WTC11 (cell line): ENCODE measurements at regions not wholly inside any gene's neighbourhood (a gene's known extent, or its start where the extent isn't known, plus 50 kb on each side); places are given as distances from the start of the nearest gene placed in this dataset.

Experiments
- ATAC-seq: fragments of 200-7000 bp; cut with Tn5 transposase; 2 replicates; pipeline ENCODE4 v1.10.0; 2021; ENCODE audit warnings: mild to moderate bottlenecking, moderate library complexity
- CTCF ChIA-PET: fragments of 300-600 bp; sonication (Branson Sonifier 250); formaldehyde crosslinking; loops from one replicate; lab custom pipeline; 2021; ENCODE audit warnings: antibody characterized with exemption; lab: Charles Lee
- POLR2A ChIA-PET: fragments of 350-600 bp; sonication (Branson Sonifier 250); formaldehyde crosslinking; loops from one replicate; lab custom pipeline; 2021; ENCODE audit warnings: antibody characterized with exemption; lab: Charles Lee
- DNase-seq: peaks from one replicate; pipeline ENCODE4 v3.0.0; 2021; ENCODE audit warnings: low spot score
- H3K27ac Mint-ChIP-seq: 2 replicates; pipeline ENCODE4 v1.8.0; 2021; ENCODE audit warnings: mixed read lengths
- H3K27me3 Mint-ChIP-seq: 2 replicates; pipeline ENCODE4 v1.8.0; 2021; ENCODE audit warnings: low read depth, mild to moderate bottlenecking, moderate library complexity, mixed read lengths
- H3K36me3 Mint-ChIP-seq: 2 replicates; pipeline ENCODE4 v1.8.0; 2021; ENCODE audit warnings: mixed read lengths
- H3K4me1 Mint-ChIP-seq: 2 replicates; pipeline ENCODE4 v1.8.0; 2022; ENCODE audit warnings: mixed read lengths
- H3K4me3 Mint-ChIP-seq: 2 replicates; pipeline ENCODE4 v1.8.0; 2021; ENCODE audit warnings: mild to moderate bottlenecking, moderate library complexity, mixed read lengths
- H3K9me3 Mint-ChIP-seq: 2 replicates; pipeline ENCODE4 v1.8.0; 2021; ENCODE audit warnings: mixed read lengths
- CREB1 ChIP-seq: sonication (generic); formaldehyde crosslinking; IDR thresholded peaks from 2 replicates; pipeline ENCODE4 v1.8.0; 2023; ENCODE audit warnings: mild to moderate bottlenecking, missing genetic modification reagents
- ETV6 ChIP-seq: sonication (generic); formaldehyde crosslinking; IDR thresholded peaks from 2 replicates; pipeline ENCODE4 v1.8.1; 2022; ENCODE audit warnings: mild to moderate bottlenecking, missing genetic modification reagents
- GRHL2 ChIP-seq: fragments of 250-450 bp; sonication (Bioruptor Pico); IDR thresholded peaks from 2 replicates; pipeline ENCODE4 v1.8.0; 2022; ENCODE audit warnings: mild to moderate bottlenecking, moderate library complexity; ENCODE audit not compliant: insufficient replicate concordance, severe bottlenecking
- GTF2I ChIP-seq: fragments of 250-450 bp; sonication (Bioruptor Pico); conservative IDR thresholded peaks from 2 replicates; pipeline ENCODE4 v1.4.0; 2021; ENCODE audit warnings: mild to moderate bottlenecking
- HMGA2 ChIP-seq: fragments of 250-450 bp; sonication (Bioruptor Pico); IDR thresholded peaks from 2 replicates; pipeline ENCODE4 v1.4.0; 2021; ENCODE audit warnings: mild to moderate bottlenecking, moderate library complexity
- NR1H2 ChIP-seq: sonication (generic); formaldehyde crosslinking; IDR thresholded peaks from 2 replicates; pipeline ENCODE4 v1.9.0; 2021; ENCODE audit warnings: mild to moderate bottlenecking, moderate library complexity, missing genetic modification reagents
- RELA ChIP-seq: sonication (generic); formaldehyde crosslinking; IDR thresholded peaks from 2 replicates; pipeline ENCODE4 v1.8.1; 2022; ENCODE audit warnings: missing genetic modification reagents, mild to moderate bottlenecking, borderline replicate concordance
- SMAD3 ChIP-seq: sonication (generic); formaldehyde crosslinking; IDR thresholded peaks from 2 replicates; pipeline ENCODE4 v1.8.0; 2022; ENCODE audit warnings: missing genetic modification reagents, mild to moderate bottlenecking, borderline replicate concordance
- SOX15 ChIP-seq: fragments of 250-450 bp; sonication (Bioruptor Pico); IDR thresholded peaks from 2 replicates; pipeline ENCODE4 v1.9.0; 2021; ENCODE audit warnings: mild to moderate bottlenecking
- TEAD1 ChIP-seq: sonication (generic); formaldehyde crosslinking; IDR thresholded peaks from 2 replicates; pipeline ENCODE4 v1.8.0; 2022; ENCODE audit warnings: mild to moderate bottlenecking, missing genetic modification reagents
- TEAD4 ChIP-seq: sonication (generic); formaldehyde crosslinking; IDR thresholded peaks from 2 replicates; pipeline ENCODE4 v1.8.0; 2022; ENCODE audit warnings: mild to moderate bottlenecking, missing genetic modification reagents
- ZNF317 ChIP-seq: sonication (generic); formaldehyde crosslinking; IDR thresholded peaks from 2 replicates; pipeline ENCODE4 v1.8.1; 2023; ENCODE audit warnings: low read depth, mild to moderate bottlenecking, moderate library complexity, missing genetic modification reagents, borderline replicate concordance
- TF ChIP-seq, protein P1 (sequence below): sonication (generic); formaldehyde crosslinking; IDR thresholded peaks from 2 replicates; pipeline ENCODE4 v1.8.1; 2022; ENCODE audit warnings: mild to moderate bottlenecking, missing genetic modification reagents, moderate library complexity, borderline replicate concordance
- TF ChIP-seq, protein P2 (sequence below): sonication (generic); formaldehyde crosslinking; IDR thresholded peaks from 2 replicates; pipeline ENCODE4 v1.8.0; 2022; ENCODE audit warnings: mild to moderate bottlenecking, missing genetic modification reagents
- TF ChIP-seq, protein P3 (sequence below): fragments of 250-450 bp; sonication (Bioruptor Pico); IDR thresholded peaks from 2 replicates; pipeline ENCODE4 v2.1.2; 2022; ENCODE audit warnings: mild to moderate bottlenecking, moderate library complexity
- TF ChIP-seq, protein P4 (sequence below): sonication (generic); formaldehyde crosslinking; IDR thresholded peaks from 2 replicates; pipeline ENCODE4 v1.8.1; 2023; ENCODE audit warnings: mild to moderate bottlenecking, missing genetic modification reagents, moderate library complexity
- TF ChIP-seq, protein P5 (sequence below): fragments of 250-450 bp; sonication (Bioruptor Pico); IDR thresholded peaks from 2 replicates; pipeline ENCODE4 v1.9.0; 2021; ENCODE audit warnings: moderate library complexity, mild to moderate bottlenecking, inconsistent platforms, borderline replicate concordance

DNA sequence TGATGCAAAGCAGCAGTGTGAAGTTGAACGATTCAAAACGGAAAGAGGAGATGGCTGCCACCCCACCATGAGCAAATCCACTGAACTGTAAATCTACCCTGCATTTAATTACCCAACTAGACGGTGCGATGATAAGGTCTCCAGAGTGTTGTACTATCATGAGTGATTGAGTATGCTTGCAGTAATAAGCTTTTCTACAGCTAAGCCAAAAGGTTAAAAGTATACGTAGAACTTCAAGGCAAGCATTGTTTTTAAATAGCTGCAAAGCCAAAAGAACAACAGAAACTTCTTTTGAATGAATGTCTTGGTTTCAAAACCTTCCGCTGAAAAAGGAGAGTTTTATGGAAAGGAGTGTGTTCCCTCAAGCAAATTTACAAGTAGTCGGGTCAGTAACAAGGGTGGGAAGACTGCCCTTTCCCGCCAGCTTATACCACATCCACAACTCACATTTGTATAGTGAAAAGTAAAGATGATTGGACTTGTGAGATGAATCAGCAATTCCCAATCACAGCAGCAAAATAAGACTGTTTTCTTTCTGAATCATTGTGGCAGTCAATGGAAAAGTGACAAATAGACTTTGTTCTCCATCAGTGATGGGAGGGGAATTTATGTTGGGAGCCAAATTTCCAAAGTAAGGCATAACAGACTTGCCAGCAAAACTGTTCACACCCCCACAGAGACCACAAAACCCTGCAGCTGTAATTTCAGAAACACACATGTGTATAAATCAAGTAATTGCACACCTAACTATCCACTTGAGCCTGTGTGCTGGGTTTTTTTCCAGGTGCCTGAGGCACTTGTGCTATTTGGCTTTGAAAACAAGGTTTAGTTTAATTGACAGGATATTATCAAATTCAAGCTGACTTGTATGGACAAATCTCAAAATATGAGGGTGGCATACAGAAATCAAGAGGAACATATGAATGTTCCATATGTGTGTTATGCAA, 407.7 kb upstream of the GRAMD2B start (continued):
- no peak for TF ChIP-seq ZNF317 (CRISPR knock-in tag)
- TF ChIP-seq NR1H2 (CRISPR knock-in tag), result no peak
- TF ChIP-seq HMGA2 (CRISPR knock-in tag), result no peak

DNA sequence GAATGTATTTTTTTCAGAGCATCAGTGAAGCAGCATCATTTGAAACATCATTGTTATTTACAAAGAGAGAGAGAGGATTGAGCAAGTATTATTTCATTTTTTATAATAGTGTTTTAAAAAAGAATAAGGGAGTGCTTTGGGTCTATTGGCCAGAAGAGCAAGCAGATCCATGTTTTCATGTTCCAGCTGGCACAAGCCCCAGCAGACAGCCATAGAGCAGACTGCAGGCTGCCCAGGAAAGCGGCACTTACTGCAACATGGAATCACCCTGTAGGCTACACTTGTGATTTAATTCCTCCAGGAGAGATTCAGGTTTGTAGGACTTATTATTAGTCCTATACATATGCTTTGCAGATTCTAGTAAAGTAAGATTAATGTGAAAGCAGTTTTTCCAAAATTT, 407.0 kb upstream of the GRAMD2B start:
- peak; percentile 46; the same call in 1 of the 2 replicates for ATAC-seq
- TF ChIP-seq SOX15 (CRISPR knock-in tag) (no peak), ETV6 (CRISPR knock-in tag) (no peak), GRHL2 (CRISPR knock-in tag) (no peak), TEAD1 (CRISPR knock-in tag) (no peak), SMAD3 (CRISPR knock-in tag) (no peak), GTF2I (CRISPR knock-in tag) (no peak), RELA (CRISPR knock-in tag) (no peak), CREB1 (CRISPR knock-in tag) (no peak), TEAD4 (CRISPR knock-in tag) (no peak)
- TF ChIP-seq, protein P1, sequence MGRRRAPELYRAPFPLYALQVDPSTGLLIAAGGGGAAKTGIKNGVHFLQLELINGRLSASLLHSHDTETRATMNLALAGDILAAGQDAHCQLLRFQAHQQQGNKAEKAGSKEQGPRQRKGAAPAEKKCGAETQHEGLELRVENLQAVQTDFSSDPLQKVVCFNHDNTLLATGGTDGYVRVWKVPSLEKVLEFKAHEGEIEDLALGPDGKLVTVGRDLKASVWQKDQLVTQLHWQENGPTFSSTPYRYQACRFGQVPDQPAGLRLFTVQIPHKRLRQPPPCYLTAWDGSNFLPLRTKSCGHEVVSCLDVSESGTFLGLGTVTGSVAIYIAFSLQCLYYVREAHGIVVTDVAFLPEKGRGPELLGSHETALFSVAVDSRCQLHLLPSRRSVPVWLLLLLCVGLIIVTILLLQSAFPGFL (CRISPR knock-in tag), result no peak
- TF ChIP-seq, protein P2, sequence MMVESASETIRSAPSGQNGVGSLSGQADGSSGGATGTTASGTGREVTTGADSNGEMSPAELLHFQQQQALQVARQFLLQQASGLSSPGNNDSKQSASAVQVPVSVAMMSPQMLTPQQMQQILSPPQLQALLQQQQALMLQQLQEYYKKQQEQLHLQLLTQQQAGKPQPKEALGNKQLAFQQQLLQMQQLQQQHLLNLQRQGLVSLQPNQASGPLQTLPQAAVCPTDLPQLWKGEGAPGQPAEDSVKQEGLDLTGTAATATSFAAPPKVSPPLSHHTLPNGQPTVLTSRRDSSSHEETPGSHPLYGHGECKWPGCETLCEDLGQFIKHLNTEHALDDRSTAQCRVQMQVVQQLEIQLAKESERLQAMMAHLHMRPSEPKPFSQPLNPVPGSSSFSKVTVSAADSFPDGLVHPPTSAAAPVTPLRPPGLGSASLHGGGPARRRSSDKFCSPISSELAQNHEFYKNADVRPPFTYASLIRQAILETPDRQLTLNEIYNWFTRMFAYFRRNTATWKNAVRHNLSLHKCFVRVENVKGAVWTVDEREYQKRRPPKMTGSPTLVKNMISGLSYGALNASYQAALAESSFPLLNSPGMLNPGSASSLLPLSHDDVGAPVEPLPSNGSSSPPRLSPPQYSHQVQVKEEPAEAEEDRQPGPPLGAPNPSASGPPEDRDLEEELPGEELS (CRISPR knock-in tag), result no peak
- TF ChIP-seq, protein P3, sequence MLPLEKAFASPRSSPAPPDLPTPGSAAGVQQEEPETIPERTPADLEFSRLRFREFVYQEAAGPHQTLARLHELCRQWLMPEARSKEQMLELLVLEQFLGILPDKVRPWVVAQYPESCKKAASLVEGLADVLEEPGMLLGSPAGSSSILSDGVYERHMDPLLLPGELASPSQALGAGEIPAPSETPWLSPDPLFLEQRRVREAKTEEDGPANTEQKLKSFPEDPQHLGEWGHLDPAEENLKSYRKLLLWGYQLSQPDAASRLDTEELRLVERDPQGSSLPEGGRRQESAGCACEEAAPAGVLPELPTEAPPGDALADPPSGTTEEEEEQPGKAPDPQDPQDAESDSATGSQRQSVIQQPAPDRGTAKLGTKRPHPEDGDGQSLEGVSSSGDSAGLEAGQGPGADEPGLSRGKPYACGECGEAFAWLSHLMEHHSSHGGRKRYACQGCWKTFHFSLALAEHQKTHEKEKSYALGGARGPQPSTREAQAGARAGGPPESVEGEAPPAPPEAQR (CRISPR knock-in tag), result no peak
- TF ChIP-seq, protein P4, sequence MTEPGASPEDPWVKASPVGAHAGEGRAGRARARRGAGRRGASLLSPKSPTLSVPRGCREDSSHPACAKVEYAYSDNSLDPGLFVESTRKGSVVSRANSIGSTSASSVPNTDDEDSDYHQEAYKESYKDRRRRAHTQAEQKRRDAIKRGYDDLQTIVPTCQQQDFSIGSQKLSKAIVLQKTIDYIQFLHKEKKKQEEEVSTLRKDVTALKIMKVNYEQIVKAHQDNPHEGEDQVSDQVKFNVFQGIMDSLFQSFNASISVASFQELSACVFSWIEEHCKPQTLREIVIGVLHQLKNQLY (CRISPR knock-in tag), result no peak
- TF ChIP-seq, protein P5, sequence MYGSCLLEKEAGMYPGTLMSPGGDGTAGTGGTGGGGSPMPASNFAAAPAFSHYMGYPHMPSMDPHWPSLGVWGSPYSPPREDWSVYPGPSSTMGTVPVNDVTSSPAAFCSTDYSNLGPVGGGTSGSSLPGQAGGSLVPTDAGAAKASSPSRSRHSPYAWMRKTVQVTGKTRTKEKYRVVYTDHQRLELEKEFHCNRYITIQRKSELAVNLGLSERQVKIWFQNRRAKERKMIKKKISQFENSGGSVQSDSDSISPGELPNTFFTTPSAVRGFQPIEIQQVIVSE (CRISPR knock-in tag), result no peak
- TF ChIP-seq, all 79 proteins: peak for 0
- POLR2A ChIA-PET, result no interaction called here
- Mint-ChIP-seq H3K4me3 (no peak overlapping the region), H3K4me1 (peaks cover 57% of the 10 kb centered on the region), H3K36me3 (peaks cover 12% of the 10 kb centered on the region), H3K27ac (peak overlapping the region; percentile 75; the same call in 1 of the 2 replicates), H3K27me3 (peaks cover 2% of the 10 kb centered on the region), H3K9me3 (peaks cover 13% of the 10 kb centered on the region)
- CTCF ChIA-PET, result no interaction called here
- no peak for DNase-seq
